GM19023 (cell line): ENCODE measurements at regions not wholly inside any gene's neighbourhood (a gene's known extent, or its start where the extent isn't known, plus 50 kb on each side); places are given as distances from the start of the nearest gene placed in this dataset.
A peak's percentile ranks its signal among the peaks of the same experiment; 100 is the strongest.

ENCODE experiments used
- ATAC-seq: cut with Tn5 transposase; IDR thresholded peaks from one replicate; pipeline ENCODE4 v1.9.1; 2021; ENCODE audit warnings: mild to moderate bottlenecking, moderate library complexity; ENCODE audit not compliant: unreplicated experiment

DNA sequence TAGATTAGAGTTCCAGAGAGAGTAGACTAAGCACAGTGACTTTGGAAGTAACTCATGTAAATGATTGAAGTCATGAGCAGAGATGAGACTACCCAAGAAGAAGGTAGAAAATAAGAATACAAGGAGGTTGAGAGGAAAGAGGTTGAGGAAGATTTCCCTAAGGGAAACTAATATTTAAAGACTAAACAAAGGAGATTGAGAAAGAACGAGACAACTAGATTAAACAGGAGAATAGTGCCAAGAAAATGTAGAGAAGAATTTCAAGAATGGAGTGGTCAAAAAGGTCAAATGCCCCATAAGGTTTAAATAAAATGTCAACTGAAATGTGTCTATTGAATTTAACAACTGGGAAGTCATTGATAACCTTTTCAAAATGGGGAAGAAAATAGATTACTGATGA lies 59.0 kb downstream of the RPS29 start:
- no peak for ATAC-seq

DNA sequence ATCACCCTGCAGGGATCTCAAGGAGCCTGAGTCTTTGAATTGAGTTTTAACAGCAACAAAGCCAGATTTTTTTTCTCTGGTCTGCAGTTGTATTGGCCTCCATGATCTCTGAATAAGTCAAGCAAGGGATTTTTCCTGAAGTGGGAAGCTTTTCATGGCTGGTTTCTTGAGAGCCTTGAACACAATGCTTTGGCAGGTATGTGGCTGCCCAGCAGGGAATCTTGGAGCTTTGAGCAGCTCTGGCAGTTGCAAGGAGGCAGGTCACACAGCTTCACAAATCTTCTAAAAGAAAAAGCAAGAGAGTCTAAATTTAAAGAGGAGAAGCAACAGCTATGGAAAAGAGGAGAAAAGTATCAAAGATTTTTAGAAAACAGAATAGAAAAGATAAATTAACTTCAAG lies 60.1 kb downstream of the RPS29 start:
- no peak for ATAC-seq

DNA sequence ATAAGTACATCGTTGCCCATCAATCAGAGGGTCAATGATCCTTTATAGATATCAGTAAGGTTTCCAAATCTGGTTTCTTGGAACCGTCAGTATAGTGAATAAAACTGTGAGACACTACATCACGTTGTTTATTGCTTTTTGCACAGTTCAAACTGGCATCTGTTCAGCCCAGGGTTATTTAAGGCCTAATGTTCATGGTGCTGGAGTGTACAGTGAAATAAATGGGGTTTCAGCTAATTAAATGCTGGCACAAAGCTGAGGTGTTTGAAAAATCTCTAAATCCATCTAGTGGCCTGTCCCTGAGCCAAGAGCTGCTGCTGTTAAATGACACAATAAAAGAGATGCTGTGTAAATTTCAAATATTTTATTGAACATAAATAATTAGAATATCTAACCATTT lies 69.9 kb downstream of the RPS29 start:
- ATAC-seq, result no peak

DNA sequence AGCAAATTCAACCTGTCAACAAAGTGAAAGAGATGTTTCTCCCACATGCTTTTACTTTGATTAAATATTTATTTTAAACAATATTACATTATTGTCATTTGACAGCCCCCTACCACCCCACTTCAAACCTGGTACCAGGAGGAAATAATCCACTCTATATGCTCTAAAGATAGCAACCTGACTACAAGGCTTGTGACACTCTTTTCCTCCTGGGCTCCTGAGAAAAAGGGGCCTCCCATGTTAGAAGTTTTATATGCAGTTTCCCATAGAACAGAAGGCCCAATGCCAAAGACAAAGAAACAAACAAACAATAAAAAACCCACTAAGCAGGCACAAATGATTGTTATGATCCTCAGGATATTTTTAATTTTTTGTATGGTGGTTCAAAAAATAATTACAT lies 73.6 kb downstream of the RPS29 start:
- no peak for ATAC-seq

DNA sequence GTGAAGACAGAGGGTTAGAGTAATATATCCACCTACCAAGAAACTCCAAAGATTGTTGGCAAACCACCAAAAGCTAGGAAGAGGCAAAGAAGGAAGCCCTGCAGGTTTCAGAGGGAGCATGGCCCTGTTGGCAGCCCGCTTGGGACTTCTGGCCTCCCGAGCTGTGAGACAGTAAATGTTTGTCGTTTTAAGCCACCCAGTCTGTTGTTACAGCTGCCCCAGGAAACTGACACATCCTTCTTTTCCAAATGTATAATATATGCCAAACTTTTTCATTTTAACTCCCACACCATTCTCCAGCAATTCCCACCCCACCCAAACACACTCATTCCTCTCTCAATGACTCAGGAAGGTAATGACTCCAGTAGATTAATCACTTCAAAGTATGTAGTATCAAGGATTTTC lies 74.0 kb downstream of the RPS29 start:
- ATAC-seq, result no peak

DNA sequence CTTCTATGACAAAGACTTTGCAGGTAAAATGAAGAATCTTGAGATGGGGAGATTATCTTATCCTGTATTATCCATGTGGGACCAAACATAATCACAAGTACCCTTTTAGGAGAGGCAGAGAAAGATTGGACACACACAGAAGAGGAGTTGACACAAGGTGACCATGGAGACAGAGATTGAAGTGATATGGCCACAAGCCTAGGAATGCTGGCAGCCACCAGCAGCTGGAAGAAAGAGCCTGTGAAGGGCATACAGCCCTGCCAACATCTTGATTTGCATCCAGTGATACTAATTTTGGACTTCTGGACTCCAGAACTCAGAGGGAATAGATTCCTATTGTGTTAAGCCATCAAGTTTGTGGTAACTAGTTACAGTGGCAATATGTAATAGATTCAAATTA lies 78.1 kb downstream of the RPS29 start:
- no peak for ATAC-seq

DNA sequence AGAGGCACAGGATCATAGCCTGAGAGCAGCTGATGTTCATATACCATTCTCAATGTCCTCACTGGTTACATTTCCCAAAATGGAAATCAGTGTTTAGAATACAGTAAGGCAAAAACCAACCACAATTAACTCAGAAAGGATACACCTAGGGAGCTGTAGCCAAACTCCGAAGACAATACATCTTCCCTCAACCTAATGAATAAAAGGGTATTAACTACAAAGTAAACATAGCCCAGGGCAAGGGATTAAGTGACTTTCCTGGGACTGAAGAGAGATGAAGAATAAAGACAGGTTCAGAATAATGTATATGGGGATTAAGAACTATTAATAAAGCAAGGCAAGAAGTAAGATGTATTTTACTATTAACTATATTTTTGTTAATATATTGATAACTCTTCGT lies 79.5 kb downstream of the RPS29 start:
- no peak for ATAC-seq

DNA sequence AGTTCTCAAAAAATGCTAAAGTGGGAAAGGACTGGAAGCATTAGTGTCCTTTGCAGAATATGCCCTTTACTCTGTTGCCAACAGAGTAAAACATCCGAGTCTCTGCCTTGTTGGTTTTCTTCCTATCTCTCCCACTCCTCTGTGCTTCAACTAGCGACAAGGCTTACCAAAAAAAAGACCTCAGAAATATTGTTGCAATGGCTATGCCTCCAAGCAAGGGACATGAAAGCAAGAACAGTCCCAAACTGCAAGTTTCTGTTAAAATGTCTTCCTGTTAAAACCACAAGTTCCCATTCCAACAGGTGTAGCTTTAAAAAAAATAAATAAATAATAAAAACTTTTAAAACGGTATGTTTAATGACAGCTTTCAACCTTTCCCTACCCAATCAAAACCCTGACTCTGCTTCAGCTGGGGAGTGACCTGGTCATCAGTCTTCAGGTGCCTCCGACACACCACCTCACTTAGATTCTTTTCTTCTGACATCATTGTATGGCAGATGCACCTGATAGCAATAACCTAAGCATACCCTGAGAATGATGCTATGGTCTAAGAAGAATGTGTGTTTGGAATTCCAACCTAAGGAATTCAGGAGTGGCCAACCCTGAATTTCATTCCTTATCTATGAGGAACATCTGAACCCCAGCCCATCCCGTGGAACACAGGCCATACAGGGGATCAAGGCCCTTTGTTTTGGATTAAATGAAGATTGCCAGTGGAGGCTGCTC lies 81.0 kb downstream of the RPS29 start:
- no peak for ATAC-seq

DNA sequence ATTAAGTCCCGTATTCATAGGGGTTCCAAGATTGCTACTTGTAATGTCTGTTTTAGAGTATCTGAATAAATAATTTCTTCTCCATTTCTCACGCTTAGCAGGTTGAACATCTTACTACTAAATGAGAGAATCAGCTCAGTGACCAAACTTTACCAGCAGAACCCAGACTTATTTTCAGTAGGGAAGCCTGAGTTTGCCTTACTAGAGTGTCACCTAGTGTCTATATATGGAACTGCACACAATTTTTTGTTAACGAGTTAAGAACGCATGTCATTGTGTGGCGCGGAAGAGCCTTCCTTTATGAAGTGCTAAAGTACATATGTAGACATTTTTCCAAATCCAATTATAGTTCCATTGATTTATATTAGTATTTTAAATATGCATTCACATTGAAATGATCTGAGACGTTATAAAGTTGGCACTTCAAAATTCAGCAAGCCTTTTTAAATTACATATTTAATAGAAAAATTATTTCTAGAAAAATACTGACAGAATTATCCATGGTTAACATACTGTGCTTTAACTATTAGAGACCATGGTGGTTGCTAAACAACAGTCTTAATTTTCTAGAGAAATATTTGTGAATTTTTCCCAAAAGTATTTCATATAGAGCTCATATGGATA lies 88.3 kb downstream of the RPS29 start:
- peak; percentile 80 for ATAC-seq

DNA sequence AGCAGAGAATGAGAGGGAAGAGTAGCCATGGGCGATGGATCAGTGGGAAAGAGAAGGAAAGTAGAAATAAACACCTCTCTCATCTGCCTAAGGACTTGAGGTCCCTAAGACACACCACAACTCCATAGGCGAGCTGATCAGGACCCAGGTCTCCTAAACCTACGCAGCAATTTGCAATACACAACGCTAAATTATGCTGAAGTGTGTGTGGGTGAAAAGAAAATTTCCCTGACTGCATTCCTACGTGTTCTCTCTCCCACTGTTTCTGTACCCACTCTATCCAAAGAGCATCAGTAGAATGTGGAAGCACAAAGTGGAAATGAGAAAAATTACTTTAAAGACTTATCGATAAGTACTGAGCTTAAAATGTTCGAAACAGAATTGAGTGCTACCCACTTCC lies 88.9 kb downstream of the RPS29 start:
- ATAC-seq, result no peak

DNA sequence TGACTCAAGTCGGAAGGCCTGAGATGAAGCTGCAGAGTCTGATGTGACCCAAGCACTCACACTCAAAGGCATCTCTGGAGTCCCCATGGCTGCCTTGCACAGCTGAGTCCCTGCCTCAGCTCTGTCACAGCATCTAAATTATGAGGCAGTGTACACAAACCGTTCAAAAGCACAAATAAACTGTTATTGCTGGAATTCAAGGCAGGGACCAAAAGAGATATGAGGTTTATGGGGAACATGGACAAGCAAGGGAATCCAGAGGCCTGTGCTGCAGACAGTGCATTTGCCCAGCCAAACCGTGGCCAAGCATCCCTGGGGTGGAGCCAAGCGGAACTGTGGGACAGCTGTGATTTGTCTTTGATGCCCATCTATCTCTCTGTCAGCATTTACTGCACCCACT lies 91.3 kb downstream of the RPS29 start:
- ATAC-seq, result no peak

DNA sequence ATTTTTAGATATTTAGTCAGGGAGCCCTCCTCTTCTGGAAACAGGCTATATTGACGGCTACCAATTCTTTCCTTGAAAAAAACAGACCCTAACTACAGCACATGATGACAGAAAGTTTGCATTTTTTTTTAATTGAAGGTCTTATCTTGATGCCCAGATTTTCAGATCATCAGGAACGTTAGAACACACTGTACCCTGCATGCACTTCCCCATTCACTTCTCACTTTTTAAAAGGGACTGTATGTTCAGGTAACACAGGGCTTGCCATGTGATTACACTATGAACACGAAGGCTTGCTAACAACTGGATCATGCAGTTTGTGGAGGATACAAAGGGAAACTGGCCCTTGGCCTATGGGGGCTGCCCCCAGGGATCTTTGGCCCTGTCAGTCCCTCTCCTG lies 92.6 kb downstream of the RPS29 start:
- no peak for ATAC-seq

DNA sequence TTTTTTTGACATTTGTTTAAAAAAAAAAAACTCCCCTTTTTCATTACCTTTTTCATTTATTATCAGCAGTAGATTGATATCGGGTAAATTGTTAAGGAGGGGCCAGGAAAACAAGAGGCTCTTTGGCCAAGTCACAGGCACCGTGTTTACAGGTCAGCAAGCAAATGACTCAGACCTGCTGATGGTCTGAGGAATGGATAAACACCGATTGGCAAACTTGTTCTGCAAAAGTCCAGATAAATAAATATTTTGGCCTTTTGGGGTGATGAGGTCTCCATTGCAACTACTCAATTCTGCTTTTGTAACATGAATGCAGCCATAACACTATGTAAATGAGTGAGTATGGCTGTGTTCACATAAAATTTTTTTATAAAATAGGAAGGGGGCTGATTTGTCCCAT lies 94.0 kb downstream of the RPS29 start:
- no peak for ATAC-seq

DNA sequence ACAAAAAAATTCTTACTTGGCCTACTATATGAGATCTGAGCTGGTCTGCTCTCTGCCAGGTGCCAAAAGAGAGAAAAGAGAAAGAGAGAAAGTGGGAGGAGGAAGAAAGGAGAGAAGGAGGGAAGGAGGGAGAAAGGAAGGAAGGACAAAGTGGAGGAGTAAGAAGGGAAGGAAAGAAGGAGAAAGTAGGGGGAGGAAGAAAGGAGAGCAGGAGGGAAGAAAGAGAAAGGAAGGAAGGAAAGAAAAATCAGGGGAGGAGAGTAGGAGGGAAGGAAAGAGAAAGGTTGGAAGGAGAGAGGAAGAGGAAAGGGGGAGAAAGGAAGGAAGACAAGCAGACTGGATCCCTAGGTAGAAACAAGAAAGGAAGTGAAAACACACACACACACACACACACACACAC lies 96.8 kb downstream of the RPS29 start:
- ATAC-seq, result no peak

DNA sequence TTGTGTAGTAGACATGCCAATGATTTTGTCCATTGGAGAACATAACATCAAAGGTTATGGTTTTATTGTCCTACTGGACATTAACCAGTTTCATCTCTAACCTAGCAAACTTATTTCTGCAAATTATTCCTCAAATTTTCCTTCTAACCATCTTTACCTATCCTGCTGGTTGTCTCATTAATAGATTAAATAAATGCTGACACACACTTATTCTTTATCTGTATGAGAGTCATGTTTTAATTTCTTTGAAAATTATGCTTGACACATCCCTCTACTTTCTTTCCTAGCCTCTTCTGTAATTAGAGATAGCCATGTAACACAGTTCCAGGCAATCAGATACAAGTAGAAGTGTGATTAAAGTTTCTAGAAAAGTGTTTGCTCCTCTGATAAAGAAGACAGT lies 98.9 kb downstream of the RPS29 start:
- no peak for ATAC-seq

DNA sequence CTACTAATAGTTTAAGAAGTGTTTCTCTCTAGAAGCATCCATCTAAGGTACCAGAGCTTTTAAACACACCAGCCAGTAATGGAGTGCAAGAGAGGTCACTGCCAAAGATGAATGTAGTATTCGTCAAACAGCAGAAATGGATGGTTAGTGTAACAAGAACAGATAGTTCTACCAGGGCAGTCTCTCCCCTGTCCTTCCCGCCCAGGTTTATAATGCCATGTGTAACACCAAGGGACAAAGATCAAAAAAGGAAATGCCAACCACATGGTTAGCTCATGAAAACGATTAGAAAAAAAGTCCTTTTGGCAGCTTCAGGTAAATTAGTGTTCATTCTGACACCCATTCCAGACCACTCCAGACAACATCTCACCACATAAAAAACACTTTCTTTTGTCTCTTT lies 100.9 kb downstream of the RPS29 start:
- no peak for ATAC-seq

DNA sequence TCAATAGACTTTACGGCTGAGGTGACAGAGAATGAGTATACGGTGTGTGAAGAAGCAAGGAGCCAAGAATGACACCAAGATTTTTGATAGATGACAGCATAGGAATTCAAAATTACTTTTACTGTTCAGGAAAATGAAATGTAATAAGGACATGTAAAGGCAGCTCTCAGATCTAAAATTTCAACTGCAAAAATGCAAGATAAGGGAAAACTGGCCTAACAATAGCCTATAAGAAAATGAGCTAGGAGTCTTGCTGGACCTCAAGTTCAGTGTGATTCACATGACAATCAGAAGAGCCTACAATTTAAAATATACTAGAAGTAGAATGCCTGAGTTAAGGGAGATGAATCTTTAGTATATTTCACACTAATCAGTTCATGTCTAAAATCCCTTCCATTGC lies 102.0 kb downstream of the RPS29 start:
- ATAC-seq, result no peak

DNA sequence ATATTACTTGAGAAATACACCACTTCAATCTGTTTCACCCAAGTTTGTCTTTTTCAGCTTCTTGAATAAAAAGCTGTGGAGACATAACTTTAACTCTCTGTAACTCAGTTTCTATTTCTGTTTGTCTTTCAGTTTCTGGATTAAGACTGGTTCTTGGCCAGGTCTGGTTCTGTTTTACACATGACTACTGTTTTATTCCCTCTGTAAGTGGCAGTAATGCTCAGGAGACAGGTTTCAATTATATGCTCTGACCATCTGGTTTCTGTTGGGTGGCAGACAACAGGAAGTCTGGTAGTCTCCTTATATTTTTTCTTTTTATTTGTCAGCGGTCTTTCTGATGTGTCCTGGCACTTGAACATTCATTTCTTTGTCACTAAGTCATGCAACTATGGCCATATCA lies 102.9 kb downstream of the RPS29 start:
- peak; percentile 75 for ATAC-seq

DNA sequence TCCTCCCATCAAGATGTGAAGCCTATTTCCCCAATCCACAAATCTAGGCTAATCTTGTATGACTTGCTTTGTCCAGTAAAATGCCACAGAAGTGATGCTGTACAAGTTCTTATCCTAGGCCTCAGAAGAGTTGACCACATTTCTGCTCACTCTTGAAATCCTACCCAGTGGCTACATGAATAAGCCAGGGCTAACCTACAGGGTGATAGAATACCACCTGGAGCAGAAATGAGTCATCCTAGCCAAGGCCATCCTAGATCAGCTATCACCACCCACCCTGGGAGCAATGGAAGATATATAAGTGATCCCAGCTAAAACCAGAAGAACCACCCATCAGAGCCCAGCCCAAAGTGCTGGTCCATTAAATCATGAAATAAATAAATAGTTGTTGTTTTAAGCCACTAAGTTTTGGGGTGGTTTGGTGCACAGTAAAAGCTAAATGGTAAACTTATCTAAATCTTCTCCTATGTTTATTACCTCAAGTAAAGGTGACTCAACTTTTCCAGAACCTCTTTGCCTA lies 105.1 kb downstream of the RPS29 start:
- ATAC-seq, result no peak

DNA sequence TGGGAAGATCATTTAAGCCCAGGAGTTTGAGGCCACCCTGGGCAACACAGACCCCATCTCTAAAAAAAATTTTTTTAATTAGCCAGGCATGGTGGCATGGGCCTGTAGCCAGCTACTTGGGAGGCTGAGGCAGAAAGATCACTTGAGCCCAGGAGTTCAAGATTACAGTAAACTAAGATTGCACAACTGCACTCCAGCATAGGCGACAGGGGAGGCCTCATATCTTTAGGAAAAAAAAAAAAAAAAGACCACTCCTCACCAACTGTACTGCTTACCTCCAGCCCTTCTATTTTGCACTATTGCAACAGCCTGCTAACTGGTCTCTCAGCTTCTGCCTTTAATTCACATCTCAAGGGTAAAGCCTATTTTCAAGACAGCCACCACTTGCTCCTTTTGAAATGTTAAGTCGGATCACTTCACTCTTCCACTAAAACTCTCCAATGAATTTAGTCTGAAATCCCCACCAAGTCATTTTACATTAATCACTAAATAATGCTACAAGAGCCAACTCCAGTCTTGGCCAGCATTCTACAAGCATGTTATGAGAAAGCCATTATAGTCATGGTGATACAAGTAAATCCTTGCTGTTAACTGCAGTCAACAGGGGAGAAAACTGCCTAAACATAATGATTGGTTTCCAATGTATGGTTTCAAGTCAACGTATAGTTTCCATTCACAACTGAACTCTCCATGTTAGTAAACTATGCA lies 106.0 kb downstream of the RPS29 start:
- no peak for ATAC-seq

DNA sequence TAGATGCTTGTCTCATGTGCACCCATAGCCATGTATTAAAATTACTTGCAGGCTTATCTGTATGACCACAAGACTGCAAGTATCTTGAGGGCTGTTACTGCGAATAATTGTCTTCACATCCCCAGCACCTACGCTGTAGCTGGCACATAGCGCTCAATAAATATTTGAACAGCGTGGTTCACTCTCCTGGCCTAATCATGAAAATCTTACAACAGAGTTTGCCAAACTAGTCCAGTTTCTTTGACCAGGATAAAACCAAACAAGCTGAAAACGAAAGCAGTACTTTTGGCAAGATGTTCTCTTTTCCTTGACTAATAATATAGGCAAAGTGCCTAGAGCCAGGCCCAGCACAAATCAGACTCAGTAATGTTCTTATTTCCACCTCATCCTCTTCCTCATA lies 106.7 kb downstream of the RPS29 start:
- ATAC-seq, result no peak

DNA sequence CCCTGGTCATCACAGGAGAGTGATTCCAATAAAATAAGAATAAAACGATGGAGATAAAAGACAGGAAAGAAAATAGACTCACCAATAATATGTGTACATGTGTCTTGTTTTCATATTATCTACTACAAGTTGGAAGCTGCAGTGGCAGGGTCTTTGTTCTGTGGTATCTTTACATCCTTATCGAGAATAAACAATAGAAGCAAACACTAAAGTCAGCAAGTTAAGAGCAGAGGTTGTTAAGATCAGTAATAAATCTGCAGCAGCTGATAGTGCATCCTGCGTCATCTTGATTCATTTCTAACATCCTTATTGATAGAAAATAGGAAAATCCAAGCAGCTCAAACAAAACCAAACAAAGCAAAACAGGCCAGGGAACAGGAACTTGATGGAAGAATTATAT lies 107.4 kb downstream of the RPS29 start:
- no peak for ATAC-seq
